ENCODE measurements at regions not wholly inside any gene's neighbourhood (a gene's known extent, or its start where the extent isn't known, plus 50 kb on each side); places are given as distances from the start of the nearest gene placed in this dataset.

- TF ChIP-seq POLR2AphosphoS5 (IDR thresholded peaks at IDR 0.05) (no peak), POLR2A (IDR thresholded peaks at IDR 0.05) (no peak), EP300 (IDR thresholded peaks at IDR 0.05) (no peak)
- TF ChIP-seq, protein P1, sequence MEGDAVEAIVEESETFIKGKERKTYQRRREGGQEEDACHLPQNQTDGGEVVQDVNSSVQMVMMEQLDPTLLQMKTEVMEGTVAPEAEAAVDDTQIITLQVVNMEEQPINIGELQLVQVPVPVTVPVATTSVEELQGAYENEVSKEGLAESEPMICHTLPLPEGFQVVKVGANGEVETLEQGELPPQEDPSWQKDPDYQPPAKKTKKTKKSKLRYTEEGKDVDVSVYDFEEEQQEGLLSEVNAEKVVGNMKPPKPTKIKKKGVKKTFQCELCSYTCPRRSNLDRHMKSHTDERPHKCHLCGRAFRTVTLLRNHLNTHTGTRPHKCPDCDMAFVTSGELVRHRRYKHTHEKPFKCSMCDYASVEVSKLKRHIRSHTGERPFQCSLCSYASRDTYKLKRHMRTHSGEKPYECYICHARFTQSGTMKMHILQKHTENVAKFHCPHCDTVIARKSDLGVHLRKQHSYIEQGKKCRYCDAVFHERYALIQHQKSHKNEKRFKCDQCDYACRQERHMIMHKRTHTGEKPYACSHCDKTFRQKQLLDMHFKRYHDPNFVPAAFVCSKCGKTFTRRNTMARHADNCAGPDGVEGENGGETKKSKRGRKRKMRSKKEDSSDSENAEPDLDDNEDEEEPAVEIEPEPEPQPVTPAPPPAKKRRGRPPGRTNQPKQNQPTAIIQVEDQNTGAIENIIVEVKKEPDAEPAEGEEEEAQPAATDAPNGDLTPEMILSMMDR (IDR thresholded peaks at IDR 0.05) = no peak
- no peak for DNase-seq
- Histone ChIP-seq H3K9me3 (no peaks in the 10 kb centered on the region), H3K36me3 (no peaks in the 10 kb centered on the region), H3K27ac (peak overlapping the region; percentile 56 to 79 (median 71)), H3K4me3 (no peak overlapping the region), H3K27me3 (no peaks in the 10 kb centered on the region), H3K4me1 (peaks cover 20 to 38% (median 29%) of the 10 kb centered on the region in 4 donors)
- intact Hi-C loops (cut with DNase I; ENCODE audit: low total_unique reads) = no loop called here
- WGBS, 5 donors = 31 to 54% (median 40%) methylated on average over 1 of the region's 1 CpG
Observed at GRCh38 chr6:56714273-56714672, 71.6 kb upstream of the DST start.

DNA sequence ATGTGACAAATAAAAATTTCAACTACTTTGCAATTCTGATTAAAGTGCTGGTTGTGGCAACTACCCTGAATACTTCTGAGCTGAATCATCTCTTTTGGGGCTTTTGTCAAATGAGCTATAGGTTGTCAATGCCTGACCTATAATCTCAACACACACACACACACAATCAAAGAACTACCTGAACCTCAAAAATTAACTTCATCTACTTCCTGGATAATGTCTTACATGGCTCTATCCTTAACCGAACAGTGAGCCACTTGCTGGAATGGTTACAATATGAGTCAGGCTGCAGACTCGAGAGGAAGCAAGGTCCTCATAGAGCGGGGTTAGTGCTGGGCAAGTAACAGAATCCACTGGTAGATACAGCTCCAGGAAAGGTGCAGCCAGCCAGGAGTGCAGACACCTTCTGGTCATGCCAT is 70.6 kb upstream of the DST start:
- WGBS, 5 donors = 18 to 45% (median 35%) methylated on average over 3 of the region's 3 CpGs
- Histone ChIP-seq H3K27me3 (no peaks in the 10 kb centered on the region), H3K36me3 (no peaks in the 10 kb centered on the region), H3K9me3 (no peaks in the 10 kb centered on the region), H3K4me3 (no peak overlapping the region), H3K4me1 (peaks cover 20 to 48% (median 34%) of the 10 kb centered on the region in 4 donors), H3K27ac (peak overlapping the region; percentile 59 to 79 (median 71))
- DNase-seq = peak; percentile 50 to 73
- TF ChIP-seq EP300 (IDR thresholded peaks at IDR 0.05) (no peak), POLR2AphosphoS5 (IDR thresholded peaks at IDR 0.05) (peak in 2 of 3 donors; percentile 5 to 60)
- intact Hi-C loops (cut with DNase I; ENCODE audit: low total_unique reads) = no loop called here

- no peak for TF ChIP-seq EP300 (IDR thresholded peaks at IDR 0.05)
Observed at GRCh38 chr6:56710967-56711366, 68.3 kb upstream of the DST start.

GRCh38 chr6:56709650-56710049 is 67.0 kb upstream of the DST start:
- no peak overlapping the region for H3K27ac ChIP-seq
- WGBS, 5 donors = 90 to 94% (median 91%) methylated on average over 4 of the region's 4 CpGs
- no peaks in the 10 kb centered on the region for H3K27me3 ChIP-seq
- H3K4me3 ChIP-seq = no peak overlapping the region
- H3K4me1 ChIP-seq = peaks cover 13 to 41% (median 27%) of the 10 kb centered on the region in 4 donors
- intact Hi-C loops (cut with DNase I; ENCODE audit: low total_unique reads) = loop anchor here (10.0 kb wide), 1 partner anchor 45 kb away; no protein-coding TSS in a partner anchor
- no peaks in the 10 kb centered on the region for H3K36me3 ChIP-seq
- TF ChIP-seq POLR2A (IDR thresholded peaks at IDR 0.05) = no peak
- TF ChIP-seq, protein P1 (IDR thresholded peaks at IDR 0.05) = no peak
- no peak for TF ChIP-seq EP300 (IDR thresholded peaks at IDR 0.05)
- TF ChIP-seq POLR2AphosphoS5 (IDR thresholded peaks at IDR 0.05) = no peak
- no peak for DNase-seq
- H3K9me3 ChIP-seq = no peaks in the 10 kb centered on the region

More at GRCh38 chr6:56710967-56711366, 68.3 kb upstream of the DST start:
- WGBS, 5 donors = 89 to 96% (median 90%) methylated on average over 1 of the region's 1 CpG
- intact Hi-C loops (cut with DNase I; ENCODE audit: low total_unique reads) = no loop called here
- DNase-seq = no peak
- H3K27me3 ChIP-seq = no peaks in the 10 kb centered on the region
- H3K36me3 ChIP-seq = no peaks in the 10 kb centered on the region
- peaks cover 20 to 53% (median 36%) of the 10 kb centered on the region in 4 donors for H3K4me1 ChIP-seq
- no peaks in the 10 kb centered on the region for H3K9me3 ChIP-seq
- H3K4me3 ChIP-seq = no peak overlapping the region
- no peak overlapping the region for H3K27ac ChIP-seq

DNA sequence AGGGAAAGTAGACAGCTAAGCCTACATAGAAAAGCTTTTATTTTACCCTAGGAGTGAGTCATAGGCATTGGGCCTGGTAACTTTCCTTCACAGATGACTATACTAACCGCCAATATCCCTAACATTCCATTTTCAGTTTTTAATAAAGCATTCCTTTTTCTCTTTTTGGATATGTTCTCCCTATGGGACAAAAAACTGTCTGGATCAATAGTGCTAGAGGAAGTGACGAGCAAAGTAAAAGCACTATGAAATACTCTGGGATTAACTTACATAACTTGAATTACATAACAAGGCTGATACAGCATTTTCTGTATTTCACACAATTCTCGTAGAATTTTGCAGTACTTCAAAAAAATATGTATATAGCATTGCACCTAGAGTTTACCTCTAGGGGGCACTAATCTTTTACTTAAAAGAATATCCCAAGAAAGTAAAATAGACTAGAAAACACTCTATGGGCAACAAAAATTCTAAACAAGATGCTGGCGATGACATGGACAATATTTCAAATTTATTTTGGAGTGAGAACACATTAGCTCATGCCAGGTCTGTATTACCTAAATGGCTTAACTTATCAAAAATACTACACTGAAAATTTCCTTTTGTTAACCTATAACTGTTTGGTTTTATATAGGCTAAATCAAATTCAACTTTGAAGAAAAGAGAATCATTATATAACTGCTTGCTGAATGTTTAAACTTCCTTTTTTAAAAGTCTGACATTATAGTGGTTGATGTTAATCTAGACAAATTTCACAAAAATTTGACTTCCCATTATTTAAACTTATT is 66.3 kb upstream of the DST start:
- no peaks in the 10 kb centered on the region for H3K9me3 ChIP-seq
- no peak overlapping the region for H3K4me3 ChIP-seq
- intact Hi-C loops (cut with DNase I; ENCODE audit: low total_unique reads) = loop anchor here (10.0 kb wide), 1 partner anchor 46 kb away; no protein-coding TSS in a partner anchor
- H3K27ac ChIP-seq = peak overlapping the region in 3 of 5 donors; percentile 7 to 43 (median 33)
- TF ChIP-seq, protein P1 (IDR thresholded peaks at IDR 0.05) = peak in 5 of 7 experiments; percentile 38 to 69 (median 63)
- no peak for TF ChIP-seq POLR2A (IDR thresholded peaks at IDR 0.05)
- no peak for TF ChIP-seq EP300 (IDR thresholded peaks at IDR 0.05)
- H3K36me3 ChIP-seq = no peaks in the 10 kb centered on the region
- 39 to 44% (median 40%) methylated on average over 4 of the region's 4 CpGs for WGBS, 5 donors
- H3K4me1 ChIP-seq = peaks cover 7 to 35% (median 21%) of the 10 kb centered on the region in 4 donors
- DNase-seq = peak in 1 of 2 donors; percentile 70
- no peaks in the 10 kb centered on the region for H3K27me3 ChIP-seq
